GM12878 (cell line): ENCODE measurements at regions not wholly inside any gene's neighbourhood (a gene's known extent, or its start where the extent isn't known, plus 50 kb on each side); places are given as distances from the start of the nearest gene placed in this dataset.

Experiments used
- ATAC-seq: fragments of 200-7000 bp; cut with Tn5 transposase; 3 replicates; pipeline ENCODE4 v1.9.1; 2020; ENCODE audit warnings: mild to moderate bottlenecking, moderate library complexity
- BruUV-seq: library from RNA; stranded (reverse); fragments of 400-500 nt; replicated peaks from 2 replicates; lab custom pipeline; 2021; lab: Mats Ljungman, UMichigan
- CTCF ChIA-PET: fragments of 300-600 bp; sonication (Branson Sonifier 250); formaldehyde crosslinking; extraction: SDS; loops from one replicate; lab custom pipeline; 2021; ENCODE audit warnings: inconsistent platforms; lab: Yijun Ruan, JAX
- POLR2A ChIA-PET: fragments of 350-600 bp; formaldehyde crosslinking; extraction: SDS; loops from one replicate; lab custom pipeline; 2021; ENCODE audit warnings: inconsistent platforms; lab: Charles Lee
- RAD21 ChIA-PET: fragments of 300-600 bp; sonication (Branson Sonifier 250); formaldehyde crosslinking; loops from one replicate; lab custom pipeline; 2023; ENCODE audit warnings: antibody characterized with exemption; ENCODE audit not compliant: unreplicated experiment; lab: Charles Lee
- SMC1A ChIA-PET: fragments of 300-600 bp; sonication (Branson Sonifier 250); formaldehyde crosslinking; loops from one replicate; lab custom pipeline; 2023; ENCODE audit not compliant: unreplicated experiment, uncharacterized antibody; lab: Charles Lee
- DNase-seq: peaks from one replicate; pipeline ENCODE4 v3.0.0-alpha.2; 2011; ENCODE audit warnings: low read depth, low spot score
- FAIRE-seq: peaks from 3 replicates; lab custom pipeline; 2011; peaks lifted over from hg19 to GRCh38; lab: Jason Lieb, UNC
- H2AFZ ChIP-seq: 2 replicates; pipeline ENCODE4 v1.6.0; 2011; ENCODE audit warnings: low read depth, low read length, control low read depth; ENCODE audit not compliant: control insufficient read depth
- H3K27ac ChIP-seq: 2 replicates; pipeline ENCODE4 v1.5.1; 2011; ENCODE audit warnings: control low read depth; ENCODE audit not compliant: control insufficient read depth, insufficient read depth
- H3K27me3 ChIP-seq, 2 experiments: replicated peaks in 1 of 2; 2 replicates each; pipeline versions ENCODE4 v1.6.0 to v1.6.1; 2011; ENCODE audit warnings: low read length in 1 of 2; ENCODE audit not compliant: control insufficient read depth in 2 of 2, insufficient read depth in 2 of 2
- H3K36me3 ChIP-seq, 2 experiments: 2 replicates each; pipeline ENCODE4 v1.5.1; 2011; ENCODE audit warnings: low read length in 1 of 2; ENCODE audit not compliant: control insufficient read depth in 2 of 2, insufficient read depth in 2 of 2
- H3K4me1 ChIP-seq: 2 replicates; pipeline ENCODE4 v1.6.1; 2011; ENCODE audit warnings: mild to moderate bottlenecking, low read length, moderate library complexity, mixed read lengths; ENCODE audit not compliant: control insufficient read depth, insufficient read depth
- H3K4me2 ChIP-seq: 2 replicates; pipeline ENCODE4 v1.6.0; 2011; ENCODE audit warnings: control low read depth; ENCODE audit not compliant: control insufficient read depth, insufficient read depth
- H3K4me3 ChIP-seq: fragments of 200-600 bp; sonication (generic); 2 replicates; pipeline ENCODE4 v1.5.1; 2016
- H3K79me2 ChIP-seq: 2 replicates; pipeline ENCODE4 v1.6.0; 2011; ENCODE audit warnings: low read length; ENCODE audit not compliant: control insufficient read depth, insufficient read depth
- H3K9ac ChIP-seq: 2 replicates; pipeline ENCODE4 v1.8.0; 2011; ENCODE audit warnings: low read length, control low read depth, mixed read lengths; ENCODE audit not compliant: control insufficient read depth, insufficient read depth
- H3K9me3 ChIP-seq: replicated peaks from 3 replicates; pipeline ENCODE4 v1.5.1; 2011; ENCODE audit warnings: mild to moderate bottlenecking, low read length; ENCODE audit not compliant: control insufficient read depth, insufficient read depth
- H4K20me1 ChIP-seq: 2 replicates; pipeline ENCODE4 v1.6.0; 2011; ENCODE audit not compliant: control insufficient read depth, insufficient read depth
- ATF7 ChIP-seq: fragments of 450-650 bp; IDR thresholded peaks from 2 replicates; pipeline ENCODE4 v1.6.1; 2016; ENCODE audit warnings: low read depth, mild to moderate bottlenecking
- CBX3 ChIP-seq: fragments of 200-600 bp; sonication (generic); IDR thresholded peaks from 2 replicates; pipeline ENCODE4 v1.6.1; 2016; ENCODE audit warnings: low read depth, borderline replicate concordance
- CHD2 ChIP-seq: IDR thresholded peaks from 2 replicates; pipeline ENCODE4 v1.6.1; 2011; ENCODE audit warnings: low read depth, low read length, improper control_type of control experiment, borderline replicate concordance
- CREM ChIP-seq: IDR thresholded peaks from 2 replicates; pipeline ENCODE4 v1.6.1; 2014; ENCODE audit warnings: antibody characterized with exemption, low read depth
- EED ChIP-seq: sonication (generic); IDR thresholded peaks from 2 replicates; pipeline ENCODE4 v1.6.1; 2016; ENCODE audit warnings: antibody characterized with exemption, low read depth
- HDGF ChIP-seq: fragments of 450-650 bp; IDR thresholded peaks from 2 replicates; pipeline ENCODE4 v1.6.1; 2016; ENCODE audit warnings: antibody characterized with exemption
- MTA3 ChIP-seq: IDR thresholded peaks from 2 replicates; pipeline ENCODE4 v1.6.1; 2012; ENCODE audit warnings: low read length, inconsistent platforms, borderline replicate concordance
- TCF3 ChIP-seq: IDR thresholded peaks from 2 replicates; pipeline ENCODE4 v1.6.1; 2012; ENCODE audit warnings: low read depth, mild to moderate bottlenecking, low read length, borderline replicate concordance; ENCODE audit not compliant: insufficient read depth
- ZBED1 ChIP-seq: IDR thresholded peaks from 2 replicates; pipeline ENCODE4 v1.6.1; 2016; ENCODE audit warnings: borderline replicate concordance
- WGBS: methylation state at CpG from one replicate; pipeline ENCODE4 v1.1.6; 2016; ENCODE audit warnings: low lambda C conversion rate; ENCODE audit not compliant: insufficient replicate concordance, insufficient coverage; ENCODE audit errors: missing lambda C conversion rate; 5-methylcytosine and 5-hydroxymethylcytosine counted together
- in situ Hi-C: fragments of 300-500 bp; cut with MboI; formaldehyde crosslinking; loops from 9 replicates; pipeline ENCODE4 v1.14.3; 2018; ENCODE audit warnings: mixed read lengths
- intact Hi-C: fragments of 100-400 bp; cut with micrococcal nuclease; formaldehyde crosslinking; loops from one replicate; pipeline ENCODE4 v1.14.2; 2022; ENCODE audit not compliant: unreplicated experiment
- TF ChIP-seq, protein P1 (sequence below): IDR thresholded peaks from 2 replicates; pipeline ENCODE4 v1.6.1; 2012; ENCODE audit warnings: low read depth, low read length, improper control_type of control experiment

DNA sequence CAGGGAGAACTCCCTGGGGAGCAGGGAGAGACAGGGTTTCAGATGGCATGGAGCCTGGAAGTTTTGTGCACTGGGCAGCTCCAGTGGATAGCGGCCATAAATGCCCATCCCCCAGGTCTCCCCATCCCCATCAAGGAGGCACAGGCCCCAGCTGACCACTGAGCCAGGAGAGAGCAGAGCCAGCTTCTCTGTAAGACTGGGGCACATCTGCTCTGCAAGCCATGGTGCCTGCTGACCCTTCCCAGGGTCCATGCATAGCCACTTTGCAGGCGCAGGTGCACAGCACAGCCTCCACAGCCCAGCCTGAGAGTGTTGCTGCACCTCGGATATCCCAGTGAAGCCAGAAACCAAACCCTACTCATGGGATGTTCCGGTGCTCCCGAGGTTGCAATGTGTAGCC, 206.3 kb upstream of the SPANXN4 start:
- no peak overlapping the region for H3K9ac ChIP-seq
- FAIRE-seq (no peak), DNase-seq (no peak), ATAC-seq (no peak)
- H2AFZ ChIP-seq, result no peak overlapping the region
- BruUV-seq, result no TSS peak
- no peak overlapping the region for H3K27ac ChIP-seq
- no peaks in the 10 kb centered on the region for H3K9me3 ChIP-seq
- no peaks in the 10 kb centered on the region for H3K36me3 ChIP-seq
- no peaks in the 10 kb centered on the region for H4K20me1 ChIP-seq
- ChIA-PET RAD21 (no interaction called here), SMC1A (no interaction called here), CTCF (no interaction called here), POLR2A (no interaction called here)
- no peaks in the 10 kb centered on the region for H3K4me1 ChIP-seq
- H3K4me3 ChIP-seq, result no peak overlapping the region
- TF ChIP-seq CHD2 (no peak), TCF3 (no peak), HDGF (no peak), ATF7 (no peak), CREM (no peak), ZBED1 (no peak), EED (no peak), CBX3 (no peak), MTA3 (no peak)
- TF ChIP-seq, protein P1, sequence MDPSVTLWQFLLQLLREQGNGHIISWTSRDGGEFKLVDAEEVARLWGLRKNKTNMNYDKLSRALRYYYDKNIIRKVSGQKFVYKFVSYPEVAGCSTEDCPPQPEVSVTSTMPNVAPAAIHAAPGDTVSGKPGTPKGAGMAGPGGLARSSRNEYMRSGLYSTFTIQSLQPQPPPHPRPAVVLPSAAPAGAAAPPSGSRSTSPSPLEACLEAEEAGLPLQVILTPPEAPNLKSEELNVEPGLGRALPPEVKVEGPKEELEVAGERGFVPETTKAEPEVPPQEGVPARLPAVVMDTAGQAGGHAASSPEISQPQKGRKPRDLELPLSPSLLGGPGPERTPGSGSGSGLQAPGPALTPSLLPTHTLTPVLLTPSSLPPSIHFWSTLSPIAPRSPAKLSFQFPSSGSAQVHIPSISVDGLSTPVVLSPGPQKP, result no peak
- no peaks in the 10 kb centered on the region for H3K79me2 ChIP-seq
- no peak overlapping the region for H3K4me2 ChIP-seq
- in situ Hi-C loops, result no loop called here
- intact Hi-C loops, result no loop called here
- WGBS, result 35% methylated on average over 5 of the region's 5 CpGs
- H3K27me3 ChIP-seq, result no peaks in the 10 kb centered on the region
